GM23338 (cell line): ENCODE measurements at regions not wholly inside any gene's neighbourhood (a gene's known extent, or its start where the extent isn't known, plus 50 kb on each side); places are given as distances from the start of the nearest gene placed in this dataset.

Experiments
- CREB1 ChIP-seq: fragments of 250-450 bp; sonication (Bioruptor Pico); IDR thresholded peaks from 2 replicates; pipeline ENCODE4 v1.5.0; 2020; ENCODE audit warnings: low read depth, mild to moderate bottlenecking, moderate library complexity
- EZH2 ChIP-seq: fragments of 200-600 bp; sonication (generic); IDR thresholded peaks from one replicate; pipeline ENCODE4 v1.8.0; 2017; ENCODE audit warnings: antibody characterized with exemption, mild to moderate bottlenecking, low read depth; ENCODE audit not compliant: unreplicated experiment
- JUNB ChIP-seq: IDR thresholded peaks from one replicate; pipeline ENCODE4 v1.6.1; 2016; ENCODE audit warnings: antibody characterized with exemption; ENCODE audit not compliant: unreplicated experiment
- POLR2AphosphoS5 ChIP-seq: IDR thresholded peaks from 2 replicates; pipeline ENCODE4 v1.6.1; 2016; ENCODE audit warnings: antibody characterized with exemption, low read depth
- STAT1 ChIP-seq: IDR thresholded peaks from one replicate; pipeline ENCODE4 v1.6.1; 2016; ENCODE audit warnings: antibody characterized with exemption; ENCODE audit not compliant: unreplicated experiment
- ZNF331 ChIP-seq: fragments of 250-450 bp; sonication (Bioruptor Pico); IDR thresholded peaks from 2 replicates; pipeline ENCODE4 v1.5.0; 2020; ENCODE audit warnings: low read depth, mild to moderate bottlenecking, moderate library complexity
- TF ChIP-seq, protein P1 (sequence below), 2 experiments: fragments of 200-600 bp in 1 of 2; sonication (generic) in 1 of 2; conservative IDR thresholded peaks; 2 replicates each; pipeline versions ENCODE4 v1.5.1 to v1.6.1; 2016 to 2017; ENCODE audit warnings: antibody characterized with exemption in 2 of 2, low read depth in 2 of 2, mild to moderate bottlenecking in 2 of 2, moderate library complexity in 1 of 2
- TF ChIP-seq, protein P2 (sequence below): fragments of 250-450 bp; sonication (Bioruptor Pico); IDR thresholded peaks from 2 replicates; pipeline ENCODE4 v1.5.0; 2020; ENCODE audit warnings: mild to moderate bottlenecking, moderate library complexity

DNA sequence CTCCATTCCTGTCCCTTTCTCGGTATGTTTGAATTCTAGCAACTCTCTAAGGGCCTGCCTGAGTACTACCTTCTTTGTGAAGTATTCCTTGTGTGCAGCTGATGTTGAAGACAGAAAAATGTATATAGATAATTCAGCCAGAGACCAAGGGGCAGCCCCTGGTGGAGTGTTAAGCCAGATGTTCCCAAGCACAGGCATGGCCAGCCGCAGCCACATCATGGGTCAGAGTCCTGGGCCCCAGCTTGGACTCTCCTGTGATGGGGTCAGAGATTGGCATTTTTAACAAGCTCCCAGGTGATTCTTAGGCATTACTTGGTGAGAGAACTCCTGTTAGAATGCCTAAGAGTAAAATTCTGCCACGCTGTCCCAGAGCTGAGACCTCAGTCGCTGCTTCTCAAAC lies 100.8 kb downstream of the IRF8 start (continued):
- TF ChIP-seq, protein P1, sequence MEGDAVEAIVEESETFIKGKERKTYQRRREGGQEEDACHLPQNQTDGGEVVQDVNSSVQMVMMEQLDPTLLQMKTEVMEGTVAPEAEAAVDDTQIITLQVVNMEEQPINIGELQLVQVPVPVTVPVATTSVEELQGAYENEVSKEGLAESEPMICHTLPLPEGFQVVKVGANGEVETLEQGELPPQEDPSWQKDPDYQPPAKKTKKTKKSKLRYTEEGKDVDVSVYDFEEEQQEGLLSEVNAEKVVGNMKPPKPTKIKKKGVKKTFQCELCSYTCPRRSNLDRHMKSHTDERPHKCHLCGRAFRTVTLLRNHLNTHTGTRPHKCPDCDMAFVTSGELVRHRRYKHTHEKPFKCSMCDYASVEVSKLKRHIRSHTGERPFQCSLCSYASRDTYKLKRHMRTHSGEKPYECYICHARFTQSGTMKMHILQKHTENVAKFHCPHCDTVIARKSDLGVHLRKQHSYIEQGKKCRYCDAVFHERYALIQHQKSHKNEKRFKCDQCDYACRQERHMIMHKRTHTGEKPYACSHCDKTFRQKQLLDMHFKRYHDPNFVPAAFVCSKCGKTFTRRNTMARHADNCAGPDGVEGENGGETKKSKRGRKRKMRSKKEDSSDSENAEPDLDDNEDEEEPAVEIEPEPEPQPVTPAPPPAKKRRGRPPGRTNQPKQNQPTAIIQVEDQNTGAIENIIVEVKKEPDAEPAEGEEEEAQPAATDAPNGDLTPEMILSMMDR (conservative IDR thresholded peaks at IDR 0.05; ENCODE audit: low read depth in 2 of 2), result no peak
- TF ChIP-seq CREB1 (CRISPR knock-in tag) (no peak), POLR2AphosphoS5 (no peak), JUNB (no peak), STAT1 (no peak), ZNF331 (no peak), EZH2 (no peak)
- TF ChIP-seq, protein P2, sequence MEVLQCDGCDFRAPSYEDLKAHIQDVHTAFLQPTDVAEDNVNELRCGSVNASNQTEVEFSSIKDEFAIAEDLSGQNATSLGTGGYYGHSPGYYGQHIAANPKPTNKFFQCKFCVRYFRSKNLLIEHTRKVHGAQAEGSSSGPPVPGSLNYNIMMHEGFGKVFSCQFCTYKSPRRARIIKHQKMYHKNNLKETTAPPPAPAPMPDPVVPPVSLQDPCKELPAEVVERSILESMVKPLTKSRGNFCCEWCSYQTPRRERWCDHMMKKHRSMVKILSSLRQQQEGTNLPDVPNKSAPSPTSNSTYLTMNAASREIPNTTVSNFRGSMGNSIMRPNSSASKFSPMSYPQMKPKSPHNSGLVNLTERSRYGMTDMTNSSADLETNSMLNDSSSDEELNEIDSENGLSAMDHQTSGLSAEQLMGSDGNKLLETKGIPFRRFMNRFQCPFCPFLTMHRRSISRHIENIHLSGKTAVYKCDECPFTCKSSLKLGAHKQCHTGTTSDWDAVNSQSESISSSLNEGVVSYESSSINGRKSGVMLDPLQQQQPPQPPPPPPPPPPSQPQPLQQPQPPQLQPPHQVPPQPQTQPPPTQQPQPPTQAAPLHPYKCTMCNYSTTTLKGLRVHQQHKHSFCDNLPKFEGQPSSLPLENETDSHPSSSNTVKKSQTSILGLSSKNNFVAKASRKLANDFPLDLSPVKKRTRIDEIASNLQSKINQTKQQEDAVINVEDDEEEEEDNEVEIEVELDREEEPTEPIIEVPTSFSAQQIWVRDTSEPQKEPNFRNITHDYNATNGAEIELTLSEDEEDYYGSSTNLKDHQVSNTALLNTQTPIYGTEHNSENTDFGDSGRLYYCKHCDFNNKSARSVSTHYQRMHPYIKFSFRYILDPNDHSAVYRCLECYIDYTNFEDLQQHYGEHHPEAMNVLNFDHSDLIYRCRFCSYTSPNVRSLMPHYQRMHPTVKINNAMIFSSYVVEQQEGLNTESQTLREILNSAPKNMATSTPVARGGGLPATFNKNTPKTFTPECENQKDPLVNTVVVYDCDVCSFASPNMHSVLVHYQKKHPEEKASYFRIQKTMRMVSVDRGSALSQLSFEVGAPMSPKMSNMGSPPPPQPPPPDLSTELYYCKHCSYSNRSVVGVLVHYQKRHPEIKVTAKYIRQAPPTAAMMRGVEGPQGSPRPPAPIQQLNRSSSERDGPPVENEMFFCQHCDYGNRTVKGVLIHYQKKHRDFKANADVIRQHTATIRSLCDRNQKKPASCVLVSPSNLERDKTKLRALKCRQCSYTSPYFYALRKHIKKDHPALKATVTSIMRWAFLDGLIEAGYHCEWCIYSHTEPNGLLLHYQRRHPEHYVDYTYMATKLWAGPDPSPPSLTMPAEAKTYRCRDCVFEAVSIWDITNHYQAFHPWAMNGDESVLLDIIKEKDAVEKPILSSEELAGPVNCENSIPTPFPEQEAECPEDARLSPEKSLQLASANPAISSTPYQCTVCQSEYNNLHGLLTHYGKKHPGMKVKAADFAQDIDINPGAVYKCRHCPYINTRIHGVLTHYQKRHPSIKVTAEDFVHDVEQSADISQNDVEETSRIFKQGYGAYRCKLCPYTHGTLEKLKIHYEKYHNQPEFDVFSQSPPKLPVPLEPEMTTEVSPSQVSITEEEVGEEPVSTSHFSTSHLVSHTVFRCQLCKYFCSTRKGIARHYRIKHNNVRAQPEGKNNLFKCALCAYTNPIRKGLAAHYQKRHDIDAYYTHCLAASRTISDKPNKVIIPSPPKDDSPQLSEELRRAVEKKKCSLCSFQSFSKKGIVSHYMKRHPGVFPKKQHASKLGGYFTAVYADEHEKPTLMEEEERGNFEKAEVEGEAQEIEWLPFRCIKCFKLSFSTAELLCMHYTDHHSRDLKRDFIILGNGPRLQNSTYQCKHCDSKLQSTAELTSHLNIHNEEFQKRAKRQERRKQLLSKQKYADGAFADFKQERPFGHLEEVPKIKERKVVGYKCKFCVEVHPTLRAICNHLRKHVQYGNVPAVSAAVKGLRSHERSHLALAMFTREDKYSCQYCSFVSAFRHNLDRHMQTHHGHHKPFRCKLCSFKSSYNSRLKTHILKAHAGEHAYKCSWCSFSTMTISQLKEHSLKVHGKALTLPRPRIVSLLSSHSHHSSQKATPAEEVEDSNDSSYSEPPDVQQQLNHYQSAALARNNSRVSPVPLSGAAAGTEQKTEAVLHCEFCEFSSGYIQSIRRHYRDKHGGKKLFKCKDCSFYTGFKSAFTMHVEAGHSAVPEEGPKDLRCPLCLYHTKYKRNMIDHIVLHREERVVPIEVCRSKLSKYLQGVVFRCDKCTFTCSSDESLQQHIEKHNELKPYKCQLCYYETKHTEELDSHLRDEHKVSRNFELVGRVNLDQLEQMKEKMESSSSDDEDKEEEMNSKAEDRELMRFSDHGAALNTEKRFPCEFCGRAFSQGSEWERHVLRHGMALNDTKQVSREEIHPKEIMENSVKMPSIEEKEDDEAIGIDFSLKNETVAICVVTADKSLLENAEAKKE, result no peak
